NCI-H2171 treated with DMSO at 0.1 percent for 48 hours (cell line): ENCODE measurements at regions not wholly inside any gene's neighbourhood (a gene's known extent, or its start where the extent isn't known, plus 50 kb on each side); places are given as distances from the start of the nearest gene placed in this dataset.
"Not testable (repeated sequence)": the region's sequence is repeated elsewhere in the genome, so short reads cannot be mapped to it uniquely, and the experiment has no call there.

ENCODE experiments used
- DNase-seq: peaks from one replicate; lab custom pipeline; 2025; lab: John Stamatoyannopoulos, UW

DNA sequence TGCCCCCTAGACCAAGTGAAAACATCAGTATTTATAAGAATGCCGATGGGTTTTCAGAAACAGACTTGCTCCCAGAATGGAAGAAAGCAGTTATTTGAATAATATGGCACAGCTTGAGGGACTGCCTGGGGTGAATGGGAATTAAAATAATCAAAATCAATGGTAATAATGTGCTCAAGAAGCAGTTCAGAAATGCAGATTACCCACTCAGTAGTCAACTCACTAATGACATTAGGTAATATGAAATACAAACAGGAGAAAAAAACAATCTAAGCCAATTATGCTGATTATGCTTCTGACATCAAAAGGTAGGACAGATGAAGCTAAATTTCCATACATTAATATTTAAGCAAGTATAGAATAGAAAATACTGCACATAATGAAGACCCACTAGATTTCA, 179.3 kb downstream of the ENC1 start:
- DNase-seq, result no peak

DNA sequence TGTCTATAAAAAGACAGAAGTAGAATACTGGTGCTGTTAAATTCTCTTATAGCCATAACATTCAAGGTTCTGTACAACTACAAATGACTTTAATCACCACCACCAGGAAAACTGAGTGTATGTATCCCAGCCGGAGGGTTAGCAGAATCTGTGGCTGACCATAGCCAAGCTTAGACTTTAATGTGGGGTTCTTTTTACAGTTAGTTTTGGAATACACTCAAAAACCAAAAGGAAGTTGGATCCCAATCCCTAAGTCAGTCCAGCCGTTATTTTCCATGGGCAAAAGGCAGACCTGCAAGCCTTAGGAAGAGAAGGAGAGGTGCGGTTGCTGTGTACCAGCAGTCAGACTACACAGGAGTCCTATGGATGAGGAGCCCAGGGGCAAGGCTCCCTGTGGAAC, 179.8 kb downstream of the ENC1 start:
- no peak for DNase-seq

DNA sequence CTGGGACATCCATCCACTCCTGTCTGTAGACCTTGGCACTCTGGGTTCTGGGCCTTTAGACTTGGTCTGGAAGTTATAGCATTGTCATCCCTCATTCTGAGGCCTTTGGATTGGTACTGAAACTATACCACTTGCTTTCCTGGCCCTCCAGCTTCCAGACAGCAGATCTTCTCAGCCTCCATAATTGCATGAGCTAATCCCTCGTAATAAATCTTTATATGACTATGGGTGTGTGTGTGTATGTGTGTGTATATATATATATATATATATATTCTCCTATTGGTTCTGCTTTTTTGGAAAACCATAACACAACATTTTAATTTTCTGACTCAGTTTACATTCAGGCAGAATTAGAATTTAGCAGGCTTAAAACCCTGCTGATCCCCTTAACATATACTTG, 180.5 kb downstream of the ENC1 start:
- DNase-seq, result no peak

DNA sequence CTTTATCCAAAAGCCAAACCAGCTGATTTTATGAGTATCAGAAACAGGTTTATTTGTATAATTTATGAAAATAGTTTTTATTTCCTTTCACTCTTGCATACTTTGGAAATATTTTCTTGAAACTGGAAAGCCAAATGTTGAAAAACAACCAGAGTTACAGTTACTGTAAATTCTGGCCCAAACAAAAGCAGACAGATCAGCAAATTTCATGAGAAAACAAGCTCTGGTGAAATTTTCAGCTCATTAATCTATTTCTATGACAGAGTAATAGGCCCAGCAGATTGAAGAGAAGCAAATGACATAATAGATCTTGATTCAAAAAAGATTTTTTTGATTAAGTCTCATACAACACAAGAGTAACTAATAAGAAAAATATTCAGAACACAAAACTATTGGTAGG, 182.7 kb downstream of the ENC1 start:
- DNase-seq, result no peak

DNA sequence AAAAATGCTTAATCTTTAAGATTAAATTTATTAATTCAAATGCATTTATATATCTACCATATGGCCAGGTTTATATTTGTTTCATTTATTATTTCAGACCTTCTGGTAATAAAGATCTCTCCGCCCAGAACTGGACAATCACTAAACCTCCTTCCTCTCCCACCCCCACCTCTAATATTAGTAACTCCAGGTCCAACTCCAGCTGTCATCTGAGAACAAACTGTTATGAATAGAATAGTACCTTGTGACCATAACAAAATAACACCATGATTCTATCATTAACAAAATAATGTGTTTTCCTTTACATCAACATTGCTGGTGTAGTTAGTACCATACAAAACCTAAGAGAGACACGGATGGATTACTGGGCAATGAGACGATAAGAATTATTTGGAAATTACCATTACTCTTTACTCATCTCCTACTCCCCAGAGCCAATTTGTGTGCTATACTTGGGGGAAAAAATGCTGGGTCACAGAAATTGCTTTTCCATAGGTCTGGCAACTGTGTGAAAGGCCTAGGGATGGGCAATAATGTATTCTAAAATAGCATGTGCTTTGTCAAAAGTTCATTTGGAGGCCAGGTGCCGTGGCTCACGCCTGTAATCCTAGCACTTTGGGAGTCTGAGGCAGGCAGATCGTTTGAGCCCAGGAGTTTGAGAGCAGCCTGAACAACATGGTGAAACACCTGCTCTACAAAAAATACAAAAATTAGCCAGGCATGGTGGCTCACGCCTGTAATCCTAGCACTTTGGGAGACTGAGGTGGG, 186.1 kb downstream of the ENC1 start:
- peak; percentile 22 for DNase-seq

DNA sequence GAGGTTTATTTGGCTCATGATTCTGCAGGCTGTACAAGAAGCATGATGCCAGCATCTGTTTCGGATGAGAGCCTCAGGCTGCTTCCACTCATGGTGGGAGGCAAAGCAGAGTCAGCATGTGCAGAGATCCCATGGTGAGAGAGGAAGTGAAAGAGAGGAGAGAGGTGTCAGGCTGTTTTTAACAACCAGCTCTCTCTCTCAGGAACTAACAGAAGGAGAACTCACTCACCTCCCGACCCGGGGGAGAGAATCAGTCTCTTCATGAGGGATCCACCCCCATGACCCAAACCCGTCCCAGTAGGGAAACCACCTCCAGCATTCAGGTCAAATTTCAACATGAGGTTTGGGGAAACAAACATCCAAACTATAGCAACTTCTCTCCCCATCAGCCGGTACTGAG, 187.7 kb downstream of the ENC1 start:
- no peak for DNase-seq

DNA sequence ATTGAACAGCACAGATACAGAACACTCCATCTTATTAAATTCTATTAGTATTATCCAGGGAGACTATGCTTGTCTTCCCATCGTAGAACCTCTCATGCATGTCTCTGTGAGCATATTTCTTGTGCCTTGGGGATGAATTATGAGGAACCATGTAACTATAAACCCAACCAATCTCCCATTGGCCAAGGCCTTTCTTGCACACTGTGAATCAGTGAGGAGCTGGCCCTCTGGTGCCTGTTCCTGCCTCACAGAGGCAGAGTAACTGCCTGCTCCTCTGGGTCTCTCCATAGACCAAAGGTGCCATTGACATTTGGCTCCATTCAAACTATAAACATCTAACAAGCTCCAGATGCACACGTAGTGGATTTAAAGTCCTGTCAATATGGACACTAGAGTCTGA, 190.4 kb downstream of the ENC1 start:
- no peak for DNase-seq

DNA sequence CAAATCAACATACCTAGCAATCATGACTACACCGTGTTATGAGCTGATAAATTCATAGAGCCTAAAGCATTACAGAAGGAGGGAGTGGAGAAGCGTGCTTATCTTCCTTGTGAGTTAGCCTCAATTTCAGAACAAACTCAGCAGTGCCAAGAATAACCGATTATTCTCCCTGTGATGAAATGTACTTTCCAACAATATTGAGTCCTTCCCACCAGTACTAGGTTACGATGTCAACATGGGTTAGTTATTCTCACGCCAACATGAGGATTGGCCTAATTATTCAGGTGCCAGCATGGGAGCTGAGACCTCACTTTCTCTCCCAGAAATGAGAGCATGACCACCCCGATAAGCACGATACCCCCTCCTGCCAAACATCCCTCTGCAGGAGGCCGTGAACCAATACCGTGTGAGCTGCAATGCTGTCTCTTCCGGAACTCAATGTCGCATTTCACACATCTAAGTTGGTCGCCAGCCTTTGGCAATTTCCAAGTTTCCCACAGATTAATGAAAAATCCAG, 193.7 kb downstream of the ENC1 start:
- DNase-seq, result no peak

DNA sequence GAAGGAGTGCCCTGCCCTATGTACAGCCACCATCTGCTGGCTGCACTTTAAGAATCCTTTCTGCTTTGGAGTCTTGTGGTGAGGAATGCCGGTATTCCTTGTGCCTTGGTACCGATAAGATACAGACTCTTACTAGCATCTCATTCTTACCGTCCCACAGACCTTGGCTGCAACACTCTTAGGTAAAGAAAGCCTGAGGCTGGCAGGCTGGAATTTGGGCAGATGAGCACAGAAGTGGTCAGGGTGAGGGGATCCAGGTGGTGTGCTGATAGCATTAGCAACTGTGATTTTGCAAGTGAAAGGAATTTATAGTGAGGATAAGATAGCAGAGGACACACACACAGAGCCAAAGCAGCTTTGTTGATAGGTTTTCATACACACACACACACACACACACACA, 198.1 kb downstream of the ENC1 start:
- peak; percentile 23 for DNase-seq

DNA sequence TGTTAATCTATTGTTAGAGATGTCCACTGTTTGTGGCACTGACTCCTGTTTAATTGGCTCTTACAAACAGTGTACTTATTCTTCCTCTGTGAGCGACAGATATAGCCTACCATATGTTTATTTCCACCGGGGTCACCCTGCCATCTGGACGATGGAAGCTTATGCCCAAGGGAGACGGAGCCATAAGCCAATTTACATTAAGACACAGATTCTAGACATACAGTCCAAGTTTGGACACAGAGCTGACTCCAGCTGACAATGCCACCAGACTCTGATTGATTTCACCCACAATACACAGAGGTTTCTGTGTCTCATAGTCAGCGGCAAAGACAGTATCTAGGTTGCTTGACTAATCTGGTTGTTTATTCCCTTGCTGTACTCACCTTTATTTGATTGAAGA, 198.9 kb downstream of the ENC1 start:
- peak; percentile 61 for DNase-seq

DNA sequence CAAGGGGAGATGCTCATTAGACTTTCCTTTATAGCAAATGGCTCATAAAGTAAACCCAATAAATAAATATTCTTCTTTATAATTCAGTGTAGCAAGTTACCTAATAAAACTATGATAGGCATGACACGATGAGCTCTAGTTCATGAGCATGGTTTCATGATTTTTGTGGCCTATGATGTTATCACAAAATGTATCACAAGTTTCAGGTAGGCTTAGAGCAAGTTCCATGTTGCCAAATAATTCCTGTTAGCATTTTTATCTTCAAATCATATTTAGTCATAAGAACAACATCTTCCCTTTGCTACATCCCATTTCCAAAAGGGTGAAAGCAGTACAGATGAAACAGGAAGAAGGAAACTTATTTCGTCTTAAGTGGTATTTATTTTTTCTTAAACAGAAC, 200.2 kb downstream of the ENC1 start:
- DNase-seq, result no peak

DNA sequence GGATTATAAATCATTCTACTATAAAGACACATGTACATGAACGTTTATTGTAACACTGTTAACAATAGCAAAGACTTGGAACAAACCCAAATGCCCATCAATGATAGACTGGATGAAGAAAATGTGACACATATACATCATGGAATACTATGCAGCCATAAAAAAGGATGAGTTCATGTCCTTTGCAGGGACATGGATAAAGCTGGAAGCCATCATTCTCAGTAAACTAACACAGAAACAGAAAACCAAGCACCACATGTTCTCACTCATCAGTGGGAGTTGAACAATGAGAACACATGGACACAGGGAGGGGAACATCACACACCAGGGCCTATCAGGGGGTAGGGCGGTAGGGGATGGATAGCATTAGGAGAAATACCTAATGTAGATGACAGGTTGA, 202.7 kb downstream of the ENC1 start:
- not testable (repeated sequence) for DNase-seq

DNA sequence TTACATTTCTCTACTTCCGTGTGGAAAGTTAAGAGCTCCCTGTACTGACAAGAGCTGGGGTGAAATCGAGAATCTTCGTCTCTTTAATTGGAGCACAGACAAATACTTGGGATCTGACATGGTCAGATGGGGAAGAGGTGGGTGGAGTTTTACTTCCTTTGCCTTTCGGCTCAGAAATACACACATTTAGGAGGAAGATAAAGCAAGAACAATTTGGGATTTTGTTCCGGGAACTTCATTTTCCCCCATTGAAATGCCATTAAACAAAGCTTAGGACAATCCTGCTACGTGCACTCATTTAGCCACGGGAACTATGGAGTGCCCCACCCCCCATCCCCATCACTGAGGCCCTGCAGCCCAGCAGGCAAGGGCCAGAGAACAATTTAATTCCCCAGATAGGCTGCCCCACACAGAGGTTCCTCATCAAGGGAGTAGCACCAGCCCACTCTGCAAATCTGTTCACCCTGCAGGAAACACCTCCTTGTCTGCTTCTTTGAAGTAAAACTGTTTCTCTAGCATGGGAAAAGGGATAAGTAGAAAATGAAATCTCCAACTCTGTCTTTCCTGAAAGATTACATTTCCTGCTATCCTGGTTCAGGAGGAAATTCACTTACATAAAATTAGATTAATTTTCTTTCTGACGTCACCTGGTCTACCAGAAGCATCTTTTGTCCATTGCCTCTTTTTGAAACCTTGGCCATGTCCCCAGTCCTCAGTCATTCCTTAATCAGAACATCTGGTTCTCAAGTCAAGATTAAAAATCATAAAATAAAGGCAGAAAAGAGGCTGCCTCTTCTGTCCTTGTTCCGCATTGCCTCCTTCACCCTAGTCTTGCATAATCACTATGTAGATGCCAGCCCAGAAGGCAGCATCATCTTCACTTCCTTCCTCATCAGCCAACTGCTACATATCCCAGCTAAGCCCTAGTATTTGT, 206.4 kb downstream of the ENC1 start:
- no peak for DNase-seq

DNA sequence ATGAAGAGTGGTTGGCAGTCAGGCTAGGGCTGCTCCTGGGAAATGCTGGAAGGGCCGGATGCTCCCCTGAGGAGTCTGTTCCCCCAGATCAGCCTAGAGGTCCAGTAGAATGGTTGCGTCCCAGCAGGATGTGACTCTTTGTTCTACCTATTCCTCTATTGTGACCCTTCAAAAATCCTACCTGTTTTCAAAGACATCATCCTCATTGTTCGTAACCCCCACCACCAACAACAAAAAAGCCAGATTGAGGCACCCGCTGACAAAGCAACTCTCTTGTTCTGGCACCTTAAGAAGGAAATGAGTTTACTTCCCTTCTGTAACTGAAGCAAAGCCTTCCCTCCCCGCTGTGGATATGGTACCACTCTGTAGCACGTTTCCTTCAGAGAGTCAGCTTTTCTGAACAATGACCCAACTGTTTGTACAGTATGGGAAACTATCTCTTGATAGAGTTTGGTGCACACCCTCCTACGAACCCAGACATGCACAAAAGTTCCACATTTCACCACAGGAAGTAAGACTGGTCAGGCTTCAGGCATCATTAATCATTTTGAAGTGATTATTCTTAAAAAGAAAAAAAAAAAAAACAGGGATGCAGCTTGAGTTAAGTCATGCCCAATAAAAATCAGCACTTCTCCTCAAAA, 207.2 kb downstream of the ENC1 start:
- DNase-seq, result no peak

DNA sequence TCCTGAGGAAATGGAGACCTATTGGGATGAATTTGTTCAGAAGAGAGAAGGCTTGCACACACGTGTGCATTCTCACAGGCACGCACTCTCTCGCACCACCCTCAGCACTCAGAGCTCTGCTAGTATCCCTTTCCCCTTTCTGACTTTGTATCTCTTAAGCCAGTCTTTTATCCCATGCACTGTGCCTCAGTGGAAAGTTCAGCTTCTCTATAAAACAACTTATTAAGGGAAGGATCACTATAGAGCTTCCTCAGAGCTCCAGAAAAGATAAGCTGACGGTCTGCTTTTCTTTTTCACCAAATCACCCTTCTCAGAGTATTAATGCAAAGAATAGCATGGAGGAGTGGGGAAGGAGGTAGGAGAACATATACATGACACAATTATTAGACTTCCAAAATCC, 207.8 kb downstream of the ENC1 start:
- no peak for DNase-seq

DNA sequence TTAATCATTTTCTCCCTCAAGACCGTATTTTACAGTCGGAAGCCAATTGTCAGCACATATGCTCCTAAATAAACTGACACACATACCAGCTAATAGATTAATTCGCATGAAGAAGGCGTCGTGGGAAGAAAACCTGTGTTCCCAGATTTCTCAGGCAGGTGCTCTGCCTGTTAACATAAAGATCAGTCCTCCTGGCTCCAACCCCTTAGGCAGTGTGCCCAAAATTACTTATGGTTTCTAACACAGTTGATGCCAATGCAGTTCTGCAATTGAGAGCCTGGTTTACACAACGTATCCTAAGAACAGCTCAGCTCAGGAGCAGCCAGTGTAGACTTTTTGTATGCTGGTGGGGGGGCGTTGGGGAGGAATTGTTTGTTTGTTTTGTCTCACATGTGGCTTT, 208.3 kb downstream of the ENC1 start:
- DNase-seq, result peak; percentile 89

DNA sequence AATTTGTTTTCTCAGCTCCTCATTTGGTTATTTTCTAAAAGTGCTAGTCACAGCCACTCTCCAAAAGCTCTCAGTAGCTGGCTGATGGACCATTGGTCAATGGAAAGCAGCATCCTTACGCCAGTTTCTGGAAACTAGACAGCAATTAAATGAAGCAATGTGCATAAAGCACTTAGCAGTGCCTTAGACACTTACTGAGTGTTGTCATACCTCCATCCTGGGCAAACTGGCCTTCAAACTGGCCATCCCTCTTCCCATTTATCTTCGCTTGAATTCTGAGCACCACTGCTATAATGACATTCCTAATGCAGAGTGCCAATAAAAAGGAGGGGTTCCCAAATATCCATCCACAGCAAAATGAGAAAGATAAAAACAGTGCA, 209.2 kb downstream of the ENC1 start:
- no peak for DNase-seq

DNA sequence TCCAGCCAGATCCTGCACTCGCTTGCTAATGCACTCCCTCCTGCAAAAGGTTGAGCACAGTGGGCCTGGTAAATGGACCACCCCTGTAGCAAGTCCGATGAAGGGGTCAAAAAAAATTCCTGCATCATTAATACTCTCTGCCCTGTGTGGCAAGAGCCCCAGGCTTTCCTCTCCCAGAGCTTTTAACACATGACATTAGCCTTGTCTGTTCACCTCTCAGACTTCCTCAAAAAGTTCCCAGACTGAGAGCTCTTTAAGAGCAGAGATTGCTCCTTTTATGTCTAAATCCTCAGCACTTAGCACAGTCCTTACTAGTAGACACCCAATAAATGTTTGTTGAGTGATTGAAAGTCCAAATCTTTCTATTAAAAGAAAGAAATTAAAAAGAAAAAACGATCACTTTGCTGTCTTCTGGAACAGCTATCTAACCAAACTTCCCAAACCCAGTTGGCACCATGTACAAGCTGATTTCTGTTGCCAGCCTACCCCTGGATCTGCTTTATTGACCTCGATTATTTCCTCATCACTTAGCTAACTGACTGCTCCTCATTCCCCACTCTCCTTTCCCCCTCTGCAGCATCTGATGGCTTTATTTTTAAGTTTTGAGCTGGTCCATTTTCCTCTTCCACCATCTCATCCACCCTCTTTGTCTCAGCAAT, 209.8 kb downstream of the ENC1 start:
- DNase-seq, result no peak

DNA sequence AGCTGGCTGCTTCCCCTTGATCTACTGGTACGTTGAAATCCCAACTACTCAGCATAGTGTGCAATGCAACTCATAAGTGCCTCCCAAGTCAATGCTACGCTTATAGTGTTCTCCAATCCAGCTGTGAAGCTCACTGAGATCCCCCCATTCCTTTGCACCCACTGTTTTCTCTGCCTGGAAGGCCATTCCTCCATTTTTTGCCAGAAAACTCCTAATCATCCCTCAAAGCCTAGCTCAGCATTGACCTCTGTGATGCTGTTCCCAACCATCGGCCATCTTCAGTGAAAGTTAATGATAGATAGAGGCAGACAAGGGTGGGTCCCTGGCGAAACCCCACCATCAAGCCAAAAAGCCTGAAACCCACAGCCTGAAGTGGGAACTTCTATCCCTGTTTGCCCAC, 211.0 kb downstream of the ENC1 start:
- no peak for DNase-seq

DNA sequence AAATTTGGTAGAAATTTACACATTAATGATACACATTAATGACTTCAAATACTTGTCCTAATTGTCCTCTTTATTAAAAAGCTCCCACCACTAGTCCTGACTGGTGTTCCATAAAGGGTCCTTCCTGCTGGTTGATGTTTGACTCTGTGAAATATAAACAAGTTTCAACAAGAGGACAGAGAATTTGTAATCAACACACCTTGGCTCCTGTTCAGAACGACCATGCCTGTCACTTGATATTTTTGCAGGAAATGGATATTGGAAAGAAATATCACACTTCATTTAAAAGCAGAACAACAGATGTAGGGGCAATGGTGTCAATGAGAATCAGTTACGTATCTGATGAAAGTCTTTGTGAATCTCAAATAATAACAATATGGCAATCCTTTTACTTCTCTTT, 211.7 kb downstream of the ENC1 start:
- peak; percentile 89 for DNase-seq

DNA sequence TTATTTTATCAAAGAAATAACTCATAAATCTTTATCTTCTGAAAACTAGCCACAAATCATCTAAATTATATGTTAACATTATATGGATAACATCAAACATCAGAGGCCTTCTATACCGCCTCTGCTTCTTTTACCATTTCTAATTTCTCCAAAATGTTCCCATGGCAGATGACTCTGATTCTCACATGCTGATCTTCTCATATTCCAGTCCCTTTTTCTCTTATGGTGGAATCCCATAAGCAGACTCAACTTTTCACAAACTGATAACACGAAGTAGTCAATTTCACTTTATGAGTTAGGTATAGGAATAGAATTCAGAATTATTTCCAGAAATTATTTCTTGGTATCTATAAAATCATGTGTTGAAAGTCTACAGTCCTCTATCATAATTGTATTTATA, 212.3 kb downstream of the ENC1 start:
- peak; percentile 8 for DNase-seq

DNA sequence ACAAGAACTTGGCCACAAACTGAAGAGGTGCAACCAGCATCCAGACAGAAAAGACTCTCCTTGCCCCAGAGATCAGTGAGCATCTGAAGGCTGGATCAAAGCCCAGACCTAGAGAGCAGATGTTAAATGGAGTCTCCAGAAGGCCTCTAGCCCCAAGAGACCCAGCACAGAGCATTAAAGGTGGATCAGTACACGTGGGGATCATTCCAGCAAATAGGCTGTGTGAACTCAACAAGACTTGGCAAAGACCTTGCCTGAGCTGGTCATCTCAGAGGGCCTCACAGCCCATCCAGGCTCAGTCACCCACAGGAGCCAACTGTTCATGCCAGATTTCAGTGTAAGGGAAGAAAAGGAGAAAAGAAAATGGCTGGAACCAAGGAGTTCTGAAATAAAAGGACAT, 214.0 kb downstream of the ENC1 start:
- DNase-seq, result peak; percentile 95
